ENCODE measurements at regions not wholly inside any gene's neighbourhood (a gene's known extent, or its start where the extent isn't known, plus 50 kb on each side); places are given as distances from the start of the nearest gene placed in this dataset.

- TF ChIP-seq CTCF (IDR thresholded peaks at IDR 0.05; ENCODE audit: poor library complexity) = no peak
- TF ChIP-seq EZH2 (IDR thresholded peaks at IDR 0.05; ENCODE audit: borderline replicate concordance) = no peak
These were observed 621.4 kb upstream of the POT1 start for GRCh38 chr7:125551008-125551407.

Measured in hepatocyte (in vitro differentiated cells).